ENCODE measurements at regions not wholly inside any gene's neighbourhood (a gene's known extent, or its start where the extent isn't known, plus 50 kb on each side); places are given as distances from the start of the nearest gene placed in this dataset.

DNA sequence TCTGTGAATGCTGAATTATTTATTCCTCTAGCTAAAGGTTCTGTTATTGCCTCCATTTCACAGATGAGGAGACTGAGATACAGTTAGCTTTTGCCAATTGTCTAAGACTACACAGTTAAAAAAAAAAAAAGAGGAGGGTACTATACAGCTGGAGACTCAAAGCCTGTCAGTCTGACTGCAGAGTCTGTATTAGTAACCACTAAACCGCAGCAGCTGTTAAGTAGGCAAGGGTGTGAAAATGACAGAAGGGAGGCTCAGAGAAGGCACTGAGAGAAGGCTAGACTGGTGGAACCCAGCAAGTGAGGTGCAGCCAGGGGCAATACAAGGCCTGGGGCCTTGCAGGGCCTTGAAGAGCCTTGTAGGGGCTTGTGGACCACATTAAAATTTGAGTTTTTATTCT is 181.2 kb downstream of the CSNK2A3 start:
- TF ChIP-seq, protein P1, sequence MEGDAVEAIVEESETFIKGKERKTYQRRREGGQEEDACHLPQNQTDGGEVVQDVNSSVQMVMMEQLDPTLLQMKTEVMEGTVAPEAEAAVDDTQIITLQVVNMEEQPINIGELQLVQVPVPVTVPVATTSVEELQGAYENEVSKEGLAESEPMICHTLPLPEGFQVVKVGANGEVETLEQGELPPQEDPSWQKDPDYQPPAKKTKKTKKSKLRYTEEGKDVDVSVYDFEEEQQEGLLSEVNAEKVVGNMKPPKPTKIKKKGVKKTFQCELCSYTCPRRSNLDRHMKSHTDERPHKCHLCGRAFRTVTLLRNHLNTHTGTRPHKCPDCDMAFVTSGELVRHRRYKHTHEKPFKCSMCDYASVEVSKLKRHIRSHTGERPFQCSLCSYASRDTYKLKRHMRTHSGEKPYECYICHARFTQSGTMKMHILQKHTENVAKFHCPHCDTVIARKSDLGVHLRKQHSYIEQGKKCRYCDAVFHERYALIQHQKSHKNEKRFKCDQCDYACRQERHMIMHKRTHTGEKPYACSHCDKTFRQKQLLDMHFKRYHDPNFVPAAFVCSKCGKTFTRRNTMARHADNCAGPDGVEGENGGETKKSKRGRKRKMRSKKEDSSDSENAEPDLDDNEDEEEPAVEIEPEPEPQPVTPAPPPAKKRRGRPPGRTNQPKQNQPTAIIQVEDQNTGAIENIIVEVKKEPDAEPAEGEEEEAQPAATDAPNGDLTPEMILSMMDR (conservative IDR thresholded peaks at IDR 0.05): no peak
- no peak for TF ChIP-seq ZFX (IDR thresholded peaks at IDR 0.05)
